Epidermal melanocyte (primary cell): ENCODE measurements at regions not wholly inside any gene's neighbourhood (a gene's known extent, or its start where the extent isn't known, plus 50 kb on each side); places are given as distances from the start of the nearest gene placed in this dataset.

Source experiments
- DNase-seq: peaks from one replicate; pipeline ENCODE4 v3.0.0; 2011; ENCODE audit warnings: low spot score; ENCODE audit not compliant: insufficient read length

GRCh38 chr9:85157772-85158171 is 488.2 kb downstream of the NTRK2 start:
- DNase-seq = no peak

DNA sequence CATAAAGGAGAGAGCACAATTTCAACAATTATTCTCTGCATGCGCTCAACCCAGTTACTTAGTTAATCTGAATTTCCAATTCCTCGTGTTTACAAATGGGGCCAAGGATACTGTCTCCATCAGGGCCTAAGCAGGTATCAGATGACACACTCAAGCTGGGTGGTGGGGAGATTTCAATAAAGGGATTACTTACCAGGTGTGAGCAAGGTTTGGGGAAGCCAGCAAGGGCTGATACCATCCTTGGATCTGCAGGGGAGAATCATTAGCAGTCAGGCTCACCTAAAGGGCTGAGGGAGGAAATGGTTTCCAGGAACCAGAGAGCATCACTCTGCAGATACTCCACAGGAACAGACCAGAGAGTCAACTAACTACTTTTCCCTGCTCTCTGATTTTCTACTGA is 487.1 kb downstream of the NTRK2 start:
- DNase-seq = no peak

- DNase-seq = peak; percentile 27
Observed at GRCh38 chr9:85155352-85155751, 485.8 kb downstream of the NTRK2 start.

DNA sequence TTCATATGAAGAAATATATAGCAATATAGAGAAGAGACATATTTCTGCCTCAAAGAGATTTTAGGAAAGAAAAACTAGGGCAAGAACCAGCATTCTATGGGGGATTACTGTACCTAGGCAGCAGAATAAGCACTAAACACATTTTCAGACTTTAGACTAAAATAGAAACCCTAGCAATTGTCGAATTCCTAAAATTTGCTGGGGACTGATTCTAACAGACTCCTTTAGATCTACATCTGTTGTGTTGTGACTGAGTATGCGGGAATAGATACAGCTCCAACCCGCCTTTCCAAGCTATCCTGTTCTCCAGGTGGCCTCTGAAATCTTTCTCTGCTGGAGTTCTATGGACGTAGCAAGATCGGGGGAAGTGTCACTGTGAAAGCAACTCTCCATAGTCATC is 482.2 kb downstream of the NTRK2 start:
- DNase-seq = no peak

- no peak for DNase-seq
Observed at GRCh38 chr9:85151162-85151561, 481.6 kb downstream of the NTRK2 start.

DNA sequence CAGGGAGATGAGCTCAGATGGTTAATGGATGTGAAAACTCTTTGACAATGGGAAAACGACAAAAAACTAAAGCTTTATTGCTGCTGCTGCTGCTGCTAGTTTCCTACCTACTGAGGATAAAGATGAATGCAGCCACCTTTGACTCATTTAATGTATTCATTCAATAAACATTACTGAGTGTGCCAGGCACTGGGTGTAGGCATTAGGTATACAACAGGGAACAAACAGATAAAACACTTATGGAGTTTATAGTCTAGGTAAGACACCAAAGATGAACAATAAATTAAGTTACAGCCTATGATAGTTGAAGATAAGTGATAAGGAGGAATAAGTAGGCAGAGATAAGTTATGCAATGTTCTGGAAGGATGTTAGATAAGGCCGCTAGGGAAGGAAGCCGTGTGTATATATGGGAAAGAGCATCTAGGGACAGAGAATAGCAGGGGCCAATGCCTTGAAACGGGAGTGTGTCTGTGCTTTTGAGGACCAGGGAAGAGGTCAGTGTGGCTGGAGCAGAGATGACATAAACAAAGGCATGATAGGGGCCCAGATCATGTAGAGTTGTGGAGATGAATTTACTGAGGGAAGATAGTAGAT is 477.6 kb downstream of the NTRK2 start:
- no peak for DNase-seq

GRCh38 chr9:85142968-85143367 is 473.4 kb downstream of the NTRK2 start:
- DNase-seq = no peak

GRCh38 chr9:85142496-85142911 is 473.0 kb downstream of the NTRK2 start:
- DNase-seq = peak; percentile 33

- no peak for DNase-seq
Observed at GRCh38 chr9:85137696-85138095, 468.2 kb downstream of the NTRK2 start.

- no peak for DNase-seq
Observed at GRCh38 chr9:85136987-85137386, 467.5 kb downstream of the NTRK2 start.

DNA sequence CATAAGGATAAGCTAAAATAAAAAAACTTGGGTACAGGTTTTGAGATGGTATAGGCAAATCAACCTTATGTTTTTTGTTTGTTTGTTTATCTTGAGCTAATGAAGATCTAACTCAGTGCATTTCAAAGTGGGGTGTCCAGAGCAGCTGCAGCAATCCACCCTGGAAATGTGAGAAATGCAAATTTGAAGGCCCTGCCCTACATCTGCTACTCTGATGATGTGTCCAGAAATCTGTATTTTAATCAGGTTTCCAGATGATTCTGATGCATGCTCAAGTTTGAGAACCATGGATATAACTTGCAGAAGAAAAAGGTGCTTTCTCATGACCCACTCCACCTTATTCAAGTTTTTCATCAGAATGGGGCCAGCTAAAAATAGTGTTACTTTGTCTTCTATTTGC is 467.0 kb downstream of the NTRK2 start:
- no peak for DNase-seq

- no peak for DNase-seq
Observed at GRCh38 chr9:85130764-85131163, 461.2 kb downstream of the NTRK2 start.

GRCh38 chr9:85130260-85130659 is 460.7 kb downstream of the NTRK2 start:
- no peak for DNase-seq

GRCh38 chr9:85129514-85129913 is 460.0 kb downstream of the NTRK2 start:
- no peak for DNase-seq

GRCh38 chr9:85118990-85119755 is 449.6 kb downstream of the NTRK2 start:
- DNase-seq = no peak

DNA sequence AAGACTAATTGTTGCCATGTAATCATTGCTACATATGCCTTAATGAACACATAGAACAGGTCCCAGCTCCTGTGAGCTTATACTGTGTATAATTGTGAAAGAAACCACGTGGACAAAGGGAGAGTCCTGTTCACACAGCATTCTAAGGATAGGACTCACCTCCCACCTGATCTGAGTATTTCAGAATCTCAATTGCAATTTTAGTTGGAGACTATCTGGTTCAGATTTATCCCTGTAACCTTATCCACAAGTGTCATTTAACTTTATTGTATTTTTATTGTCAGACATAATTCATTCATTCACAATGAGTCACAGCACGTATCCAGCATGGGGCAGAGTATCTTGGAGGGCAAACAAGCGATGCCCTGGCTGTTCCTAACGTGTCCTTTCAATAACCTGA is 448.3 kb downstream of the NTRK2 start:
- DNase-seq = no peak

GRCh38 chr9:85115473-85115872 is 445.9 kb downstream of the NTRK2 start:
- DNase-seq = no peak

DNA sequence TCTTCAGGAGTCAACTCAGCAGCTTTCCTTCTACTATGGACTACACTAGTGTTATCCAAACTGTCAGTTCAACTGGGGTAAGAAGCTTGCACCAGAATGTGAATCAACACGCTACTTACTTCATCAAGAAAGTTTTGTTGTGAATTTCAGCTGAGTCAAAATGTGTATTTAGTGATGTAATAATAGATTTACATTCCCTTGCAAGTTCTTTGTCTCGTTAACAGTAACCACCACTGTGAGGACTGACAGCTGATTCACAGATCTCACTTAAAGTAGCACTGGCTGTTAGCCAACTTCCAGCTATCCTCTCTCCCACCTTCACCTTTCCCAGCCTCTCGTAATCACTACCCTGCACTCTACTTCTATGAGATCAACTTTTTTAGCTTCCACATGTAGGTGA is 445.3 kb downstream of the NTRK2 start:
- DNase-seq = no peak

DNA sequence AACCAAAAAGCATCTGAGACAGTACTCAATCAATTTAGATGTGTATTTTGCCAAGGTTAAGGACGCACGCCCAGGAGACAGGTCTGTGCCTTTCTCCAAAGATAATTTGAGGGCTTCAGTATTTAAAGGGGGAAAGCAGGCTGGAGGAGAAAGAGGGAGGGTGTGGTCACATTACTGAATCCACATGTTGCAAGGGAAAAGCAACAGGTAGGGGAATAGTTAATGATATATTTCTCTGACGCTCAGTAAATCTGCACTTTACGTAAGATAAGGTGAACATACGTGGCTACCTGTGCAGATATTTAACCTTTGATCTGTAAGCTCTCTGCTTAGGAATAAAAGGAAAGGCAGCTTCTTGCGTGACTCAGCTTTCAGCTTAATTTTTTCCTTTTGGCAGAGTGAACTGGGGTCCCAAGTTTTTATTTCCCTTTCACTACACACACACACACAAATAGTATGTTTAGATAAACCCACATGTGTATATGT is 443.4 kb downstream of the NTRK2 start:
- DNase-seq = no peak

DNA sequence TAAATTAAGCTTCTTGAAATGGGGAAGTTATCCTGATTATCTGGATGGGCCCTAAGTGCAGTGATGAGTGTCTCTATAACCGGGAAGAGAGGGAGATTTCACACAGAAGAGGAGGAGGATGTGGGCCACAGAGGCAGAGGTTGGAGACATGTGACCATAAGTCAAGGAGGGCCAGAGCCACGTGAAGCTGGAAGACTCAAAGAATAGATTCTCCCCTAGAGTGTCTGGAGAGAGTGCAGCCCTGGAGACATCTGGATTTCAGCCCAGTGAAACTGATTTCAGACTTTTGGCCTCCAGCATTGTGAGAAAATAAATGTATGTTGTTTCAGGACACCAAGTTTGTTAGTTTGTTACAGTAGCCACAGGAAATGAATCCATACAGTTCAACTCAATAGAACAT is 442.9 kb downstream of the NTRK2 start:
- DNase-seq = no peak

- DNase-seq = no peak
Observed at GRCh38 chr9:85108746-85109145, 439.2 kb downstream of the NTRK2 start.

DNA sequence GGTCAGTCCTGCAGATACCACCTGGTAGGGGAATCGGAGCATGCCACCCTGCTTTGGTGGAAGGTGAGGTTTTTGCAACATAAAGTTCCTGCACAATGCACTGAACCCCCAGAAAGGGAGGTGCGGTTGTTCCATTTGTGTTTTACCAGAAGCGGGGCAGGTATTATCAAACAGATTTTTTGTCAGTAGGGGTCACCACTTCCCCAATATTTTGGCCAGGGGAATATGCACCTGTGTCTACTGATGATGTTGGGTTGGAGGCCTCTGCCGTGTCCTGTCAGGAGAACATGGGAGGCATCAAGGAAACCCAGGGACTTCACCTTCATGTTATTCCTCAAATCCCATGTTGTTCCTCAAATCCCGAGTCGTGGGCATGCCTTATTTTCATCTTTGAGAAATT is 438.7 kb downstream of the NTRK2 start:
- no peak for DNase-seq
